ENCODE measurements at regions not wholly inside any gene's neighbourhood (a gene's known extent, or its start where the extent isn't known, plus 50 kb on each side); places are given as distances from the start of the nearest gene placed in this dataset.

DNA sequence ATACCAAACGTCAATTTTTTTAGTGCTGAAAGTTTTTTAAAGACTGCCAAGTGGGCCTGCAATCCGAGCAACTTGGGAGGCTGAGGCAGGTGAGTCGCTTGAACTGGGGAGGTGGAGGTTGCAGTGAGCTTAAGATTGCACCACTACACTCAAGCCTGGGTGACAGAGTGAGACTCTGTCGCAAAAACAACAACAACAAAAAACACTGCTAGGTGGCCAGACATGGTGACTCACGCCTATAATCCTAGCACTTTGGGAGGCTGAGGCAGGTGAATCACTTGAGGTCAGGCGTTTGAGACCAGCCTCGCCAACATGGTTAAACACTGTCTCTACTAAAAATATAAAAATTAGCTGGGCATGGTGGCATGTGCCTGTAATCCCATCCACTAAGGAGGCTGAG lies 202.8 kb upstream of the COPS8 start:
- no peak for TF ChIP-seq POLR2AphosphoS5 (IDR thresholded peaks at IDR 0.05)
- TF ChIP-seq, protein P1, sequence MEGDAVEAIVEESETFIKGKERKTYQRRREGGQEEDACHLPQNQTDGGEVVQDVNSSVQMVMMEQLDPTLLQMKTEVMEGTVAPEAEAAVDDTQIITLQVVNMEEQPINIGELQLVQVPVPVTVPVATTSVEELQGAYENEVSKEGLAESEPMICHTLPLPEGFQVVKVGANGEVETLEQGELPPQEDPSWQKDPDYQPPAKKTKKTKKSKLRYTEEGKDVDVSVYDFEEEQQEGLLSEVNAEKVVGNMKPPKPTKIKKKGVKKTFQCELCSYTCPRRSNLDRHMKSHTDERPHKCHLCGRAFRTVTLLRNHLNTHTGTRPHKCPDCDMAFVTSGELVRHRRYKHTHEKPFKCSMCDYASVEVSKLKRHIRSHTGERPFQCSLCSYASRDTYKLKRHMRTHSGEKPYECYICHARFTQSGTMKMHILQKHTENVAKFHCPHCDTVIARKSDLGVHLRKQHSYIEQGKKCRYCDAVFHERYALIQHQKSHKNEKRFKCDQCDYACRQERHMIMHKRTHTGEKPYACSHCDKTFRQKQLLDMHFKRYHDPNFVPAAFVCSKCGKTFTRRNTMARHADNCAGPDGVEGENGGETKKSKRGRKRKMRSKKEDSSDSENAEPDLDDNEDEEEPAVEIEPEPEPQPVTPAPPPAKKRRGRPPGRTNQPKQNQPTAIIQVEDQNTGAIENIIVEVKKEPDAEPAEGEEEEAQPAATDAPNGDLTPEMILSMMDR (IDR thresholded peaks at IDR 0.05), result no peak
